ENCODE measurements at regions not wholly inside any gene's neighbourhood (a gene's known extent, or its start where the extent isn't known, plus 50 kb on each side); places are given as distances from the start of the nearest gene placed in this dataset.
"Not testable (repeated sequence)": the region's sequence is repeated elsewhere in the genome, so short reads cannot be mapped to it uniquely, and the experiment has no call there.

DNA sequence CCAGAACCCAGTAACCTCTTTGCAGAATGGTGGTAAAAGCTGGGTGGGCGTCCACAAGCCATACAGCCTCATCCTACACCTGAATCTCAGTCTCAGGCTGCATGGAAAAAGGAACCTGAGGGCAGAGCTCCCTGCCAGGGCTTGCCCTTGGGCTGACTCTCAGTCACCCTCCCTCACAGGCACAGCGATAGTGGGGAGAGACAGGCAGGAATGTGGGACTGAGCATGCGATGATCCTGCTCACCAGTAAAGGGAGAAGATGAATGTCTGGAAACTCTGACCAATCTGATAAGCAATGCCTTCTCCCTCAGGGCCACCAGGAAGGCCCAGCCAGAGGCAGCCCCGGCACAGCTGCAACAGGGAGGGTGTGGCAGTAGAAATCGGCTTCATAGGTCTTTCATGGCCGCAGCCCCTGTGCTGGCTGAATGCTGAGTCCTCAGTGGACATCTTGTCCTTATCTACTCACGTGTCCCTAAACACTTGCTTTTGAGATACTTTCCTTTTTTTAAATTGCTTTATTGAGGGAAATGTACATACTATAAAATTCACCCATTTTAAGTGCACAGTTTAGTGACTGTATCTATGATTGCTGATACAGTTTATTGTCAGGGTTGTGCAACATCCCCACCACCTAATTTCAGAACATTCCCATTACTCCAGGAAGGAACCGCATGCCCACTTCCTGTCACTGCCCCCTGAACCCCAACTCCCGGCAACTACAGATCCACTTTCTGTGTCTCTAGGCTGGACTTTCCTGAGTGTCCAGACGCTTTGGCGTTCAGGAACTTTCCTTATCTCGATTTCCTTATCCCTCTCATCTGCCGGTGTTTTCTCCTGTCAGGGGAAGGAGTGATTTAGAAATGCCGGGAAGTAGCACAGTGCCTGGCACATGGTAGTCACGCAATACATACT, 258.1 kb downstream of the PCNX1 start:
- Histone ChIP-seq H3K36me3 (no peaks in the 10 kb centered on the region), H3K27me3 (no peaks in the 10 kb centered on the region), H3K4me1 (no peaks in the 10 kb centered on the region), H3K9me3 (no peaks in the 10 kb centered on the region), H3K27ac (no peak overlapping the region), H3K4me3 (replicated peaks in 1 of 3) (no peak overlapping the region)
- 60 to 68% methylated on average over 14 to 15 of the region's 15 CpGs for WGBS, 2 donors
- no peak for DNase-seq
- intact Hi-C loops (cut with DNase I), result no loop called here
- TF ChIP-seq, protein P1, sequence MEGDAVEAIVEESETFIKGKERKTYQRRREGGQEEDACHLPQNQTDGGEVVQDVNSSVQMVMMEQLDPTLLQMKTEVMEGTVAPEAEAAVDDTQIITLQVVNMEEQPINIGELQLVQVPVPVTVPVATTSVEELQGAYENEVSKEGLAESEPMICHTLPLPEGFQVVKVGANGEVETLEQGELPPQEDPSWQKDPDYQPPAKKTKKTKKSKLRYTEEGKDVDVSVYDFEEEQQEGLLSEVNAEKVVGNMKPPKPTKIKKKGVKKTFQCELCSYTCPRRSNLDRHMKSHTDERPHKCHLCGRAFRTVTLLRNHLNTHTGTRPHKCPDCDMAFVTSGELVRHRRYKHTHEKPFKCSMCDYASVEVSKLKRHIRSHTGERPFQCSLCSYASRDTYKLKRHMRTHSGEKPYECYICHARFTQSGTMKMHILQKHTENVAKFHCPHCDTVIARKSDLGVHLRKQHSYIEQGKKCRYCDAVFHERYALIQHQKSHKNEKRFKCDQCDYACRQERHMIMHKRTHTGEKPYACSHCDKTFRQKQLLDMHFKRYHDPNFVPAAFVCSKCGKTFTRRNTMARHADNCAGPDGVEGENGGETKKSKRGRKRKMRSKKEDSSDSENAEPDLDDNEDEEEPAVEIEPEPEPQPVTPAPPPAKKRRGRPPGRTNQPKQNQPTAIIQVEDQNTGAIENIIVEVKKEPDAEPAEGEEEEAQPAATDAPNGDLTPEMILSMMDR (IDR thresholded peaks at IDR 0.05), result no peak
- no peak for TF ChIP-seq POLR2A (IDR thresholded peaks at IDR 0.05)

DNA sequence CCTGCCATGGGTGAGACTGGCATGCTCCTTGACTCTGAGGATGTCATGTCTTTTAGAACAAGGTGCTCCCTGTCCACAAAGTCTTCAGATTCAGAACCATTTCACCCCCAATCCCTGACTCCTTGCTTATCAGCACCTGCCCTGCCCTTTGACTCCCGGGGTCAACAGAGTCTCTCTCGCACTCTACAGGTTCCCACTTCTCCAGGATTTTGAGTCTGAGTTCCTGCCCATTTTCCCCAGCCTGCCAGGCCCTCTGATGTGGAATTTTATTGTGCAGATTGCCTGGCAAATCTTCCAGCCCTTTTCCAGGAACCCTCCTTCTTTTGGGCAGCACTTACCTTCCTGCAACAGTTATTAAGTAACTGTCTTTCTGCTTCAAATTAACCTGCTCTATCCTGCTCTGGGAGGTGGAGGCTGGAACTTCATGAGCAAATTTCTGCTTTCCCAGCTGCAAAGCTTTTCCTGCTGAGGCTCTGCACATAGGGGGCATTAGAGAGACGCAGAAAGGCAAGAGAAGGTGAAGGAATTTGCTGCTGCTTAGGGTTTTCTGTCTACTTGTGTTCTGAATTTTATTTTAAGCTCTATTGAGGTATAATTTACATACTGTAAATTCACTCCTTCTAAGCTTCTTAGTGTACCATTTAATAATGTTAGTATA, 259.1 kb downstream of the PCNX1 start:
- Histone ChIP-seq H3K9me3 (no peaks in the 10 kb centered on the region), H3K4me1 (no peaks in the 10 kb centered on the region), H3K4me3 (replicated peaks in 1 of 3) (no peak overlapping the region), H3K27me3 (no peaks in the 10 kb centered on the region), H3K36me3 (no peaks in the 10 kb centered on the region), H3K27ac (no peak overlapping the region)
- WGBS, 2 donors, result 60 to 68% methylated on average over 3 of the region's 3 CpGs
- intact Hi-C loops (cut with DNase I), result no loop called here
- DNase-seq, result peak in 1 of 2 donors; percentile 6
- no peak for TF ChIP-seq POLR2A (IDR thresholded peaks at IDR 0.05)
- TF ChIP-seq, protein P1 (IDR thresholded peaks at IDR 0.05), result peak in 5 of 6 experiments; percentile 17 to 49 (median 25)

DNA sequence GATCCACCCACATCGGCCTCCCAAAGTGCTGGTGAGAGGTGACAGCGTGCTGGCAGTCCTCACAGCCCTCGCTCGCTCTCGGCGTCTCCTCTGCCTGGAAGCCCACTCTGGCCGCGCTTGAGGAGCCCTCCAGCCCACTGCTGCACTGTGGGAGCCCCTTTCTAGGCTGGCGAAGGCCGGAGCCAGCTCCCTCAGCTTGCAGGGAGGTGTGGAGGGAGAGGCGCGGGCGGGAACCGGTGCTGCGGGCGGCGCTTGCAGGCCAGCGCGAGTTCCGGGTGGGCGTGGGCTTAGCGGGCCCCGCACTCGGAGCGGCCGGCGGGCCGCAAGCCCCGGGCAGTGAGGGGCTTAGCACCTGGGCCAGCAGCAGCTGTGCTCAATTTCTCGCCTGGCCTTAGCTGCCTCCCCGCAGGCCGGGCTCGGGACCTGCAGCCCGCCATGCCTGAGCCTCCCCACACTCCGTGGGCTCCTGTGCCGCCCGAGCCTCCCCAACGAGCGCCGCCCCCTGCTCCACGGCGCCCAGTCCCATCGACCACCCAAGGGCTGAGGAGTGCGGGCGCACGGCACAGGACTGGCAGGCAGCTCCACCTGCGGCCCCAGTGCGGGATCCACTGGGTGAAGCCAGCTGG, 260.2 kb downstream of the PCNX1 start:
- WGBS, 2 donors, result 96 to 97% methylated on average over 8 to 14 of the region's 48 CpGs
- H3K27me3 ChIP-seq; H3K27ac ChIP-seq; H3K4me1 ChIP-seq; intact Hi-C loops (cut with DNase I); H3K9me3 ChIP-seq; DNase-seq; H3K4me3 ChIP-seq (replicated peaks in 1 of 3); H3K36me3 ChIP-seq: not testable (repeated sequence)

DNA sequence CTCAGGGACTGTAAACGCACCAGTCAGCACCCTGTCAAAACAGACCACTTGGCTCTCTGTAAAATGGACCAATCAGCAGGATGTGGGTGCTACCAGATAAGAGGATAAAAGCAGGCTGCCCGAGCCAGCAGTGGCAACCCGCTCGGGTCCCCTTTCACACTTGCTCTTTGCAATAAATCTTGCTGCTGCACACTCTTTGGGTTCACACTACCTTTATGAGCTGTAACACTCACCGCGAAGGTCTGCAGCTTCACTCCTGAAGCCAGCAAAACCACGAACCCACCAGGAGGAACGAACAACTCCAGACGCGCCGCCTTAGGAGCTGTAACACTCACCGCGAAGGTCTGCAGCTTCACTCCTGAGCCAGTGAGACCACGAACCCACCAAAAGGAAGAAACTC, 260.9 kb downstream of the PCNX1 start:
- H3K9me3 ChIP-seq; H3K4me3 ChIP-seq (replicated peaks in 1 of 3); H3K36me3 ChIP-seq; H3K27me3 ChIP-seq; intact Hi-C loops (cut with DNase I); H3K27ac ChIP-seq; DNase-seq; H3K4me1 ChIP-seq: not testable (repeated sequence)
- whole genome bisulfite sequencing, 2 donors, result 83 to 86% methylated on average over 13 to 14 of the region's 14 CpGs

DNA sequence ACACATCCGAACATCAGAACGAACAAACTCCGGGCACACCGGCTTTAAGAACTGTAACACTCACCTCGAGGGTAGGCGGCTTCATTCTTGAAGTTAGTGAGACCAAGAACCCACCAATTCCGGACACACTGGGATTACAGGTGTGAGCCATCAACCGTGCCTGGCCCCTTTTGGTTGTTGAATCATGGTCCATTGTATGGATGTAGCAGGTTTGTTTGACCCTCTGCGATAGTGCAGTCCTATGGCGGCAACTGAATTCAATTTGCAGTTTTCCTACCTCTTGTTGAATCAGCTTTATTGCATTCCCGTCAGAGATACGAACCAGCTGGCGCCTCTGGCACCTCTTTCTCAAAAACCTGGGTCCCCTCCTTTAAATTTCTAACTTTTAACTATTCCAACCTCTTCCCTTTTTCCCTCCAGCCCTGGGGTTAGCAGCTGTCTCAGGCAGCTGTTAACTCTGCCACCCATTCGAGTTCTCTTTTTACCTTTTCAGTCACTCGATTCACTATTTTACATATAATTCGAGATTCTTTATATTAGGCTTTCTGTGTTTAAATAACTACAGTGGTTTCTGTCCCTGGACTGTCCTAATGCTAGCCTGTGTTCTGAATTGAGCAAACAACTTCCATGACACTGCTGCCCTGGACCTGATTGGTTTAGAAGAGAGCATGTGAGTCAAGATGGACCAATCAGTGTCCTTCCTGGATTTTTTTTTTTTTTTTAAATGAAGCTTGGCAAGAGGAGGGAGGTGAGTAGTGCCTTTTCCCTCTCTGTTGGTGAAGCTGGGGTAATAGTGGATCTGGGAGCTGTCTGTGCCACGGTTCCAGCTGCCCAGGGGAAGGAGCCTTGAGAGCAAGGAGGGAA, 261.5 kb downstream of the PCNX1 start:
- no peak for TF ChIP-seq POLR2A (IDR thresholded peaks at IDR 0.05)
- TF ChIP-seq, protein P1 (IDR thresholded peaks at IDR 0.05), result no peak
- H3K4me1 ChIP-seq, result no peaks in the 10 kb centered on the region
- WGBS, 2 donors, result 93 to 95% methylated on average over 17 of the region's 17 CpGs
- H3K9me3 ChIP-seq, result no peaks in the 10 kb centered on the region
- intact Hi-C loops (cut with DNase I), result no loop called here
- H3K27ac ChIP-seq, result no peak overlapping the region
- no peak overlapping the region for H3K4me3 ChIP-seq (replicated peaks in 1 of 3)
- no peaks in the 10 kb centered on the region for H3K36me3 ChIP-seq
- DNase-seq, result no peak
- no peaks in the 10 kb centered on the region for H3K27me3 ChIP-seq
